HepG2 (cell line): ENCODE measurements at regions not wholly inside any gene's neighbourhood (a gene's known extent, or its start where the extent isn't known, plus 50 kb on each side); places are given as distances from the start of the nearest gene placed in this dataset.

Source experiments
- ATAC-seq: fragments of 200-7000 bp; cut with Tn5 transposase; 3 replicates; pipeline ENCODE4 v1.9.1; 2020; ENCODE audit warnings: mild to moderate bottlenecking, moderate library complexity
- BruUV-seq: library from RNA; stranded (reverse); fragments of 400-500 nt; replicated peaks from 2 replicates; lab custom pipeline; 2021; lab: Mats Ljungman, UMichigan
- CTCF ChIA-PET: fragments of 300-600 bp; formaldehyde crosslinking; extraction: SDS; loops from one replicate; lab custom pipeline; 2021; ENCODE audit warnings: low total read pairs, inconsistent platforms, low intra/inter-chr PET ratio; lab: Yijun Ruan, JAX
- POLR2A ChIA-PET: fragments of 350-600 bp; sonication (Branson Sonifier 250); formaldehyde crosslinking; loops from one replicate; lab custom pipeline; 2020; ENCODE audit warnings: antibody characterized with exemption, inconsistent platforms; lab: Yijun Ruan, JAX
- DNase-seq: peaks from one replicate; pipeline ENCODE4 v3.0.0-alpha.2; 2015; ENCODE audit warnings: low spot score
- FAIRE-seq: peaks from 3 replicates; lab custom pipeline; 2011; peaks lifted over from hg19 to GRCh38; lab: Jason Lieb, UNC
- H2AFZ ChIP-seq: one replicate; pipeline ENCODE4 v1.6.1; 2011; ENCODE audit warnings: low read length, inconsistent platforms
- H3K27ac ChIP-seq: fragments of 300-600 bp; 3 replicates; pipeline ENCODE4 v1.8.0; 2011; ENCODE audit warnings: mixed run types, mild to moderate bottlenecking, mixed read lengths, low read length, inconsistent platforms; ENCODE audit not compliant: insufficient read depth; ENCODE audit errors: extremely low read length
- H3K27me3 ChIP-seq, 2 experiments: fragments of 200-600 bp in 1 of 2; 2 replicates in 1 of 2; 3 replicates in 1 of 2; pipeline versions ENCODE4 v1.6.0 to v1.8.0; 2011; ENCODE audit warnings: low read length in 2 of 2, mild to moderate bottlenecking in 2 of 2, moderate library complexity in 2 of 2, inconsistent platforms in 1 of 2; ENCODE audit not compliant: insufficient read depth in 2 of 2, control insufficient read depth in 1 of 2
- H3K36me3 ChIP-seq, 2 experiments: fragments of 200-600 bp in 1 of 2; replicated peaks in 1 of 2; 2 replicates in 1 of 2; 3 replicates in 1 of 2; pipeline versions ENCODE4 v1.5.1 to v1.8.0; 2011; ENCODE audit warnings: low read length in 2 of 2, inconsistent platforms in 1 of 2; ENCODE audit not compliant: insufficient read depth in 2 of 2, control insufficient read depth in 1 of 2
- H3K4me1 ChIP-seq: 2 replicates; pipeline ENCODE4 v1.5.1; 2012; ENCODE audit warnings: low read length, inconsistent platforms; ENCODE audit not compliant: insufficient read depth
- H3K4me2 ChIP-seq: 2 replicates; pipeline ENCODE4 v1.6.0; 2011; ENCODE audit warnings: low read depth, low read length, inconsistent platforms
- H3K4me3 ChIP-seq, 3 experiments: fragments of 200-600 bp in 1 of 3; sonication (generic), shearing (Covaris generic) in 1 of 3; replicated peaks in 1 of 3; 2 replicates each; pipeline ENCODE4 v1.5.1; 2011 to 2016; ENCODE audit warnings: low read length in 3 of 3, inconsistent platforms in 2 of 3, low read depth in 2 of 3, mild to moderate bottlenecking in 2 of 3, control low read depth in 1 of 3, mixed read lengths in 1 of 3; ENCODE audit not compliant: insufficient read depth in 1 of 3
- H3K79me2 ChIP-seq: one replicate; pipeline ENCODE4 v1.6.1; 2011; ENCODE audit warnings: low read length, inconsistent platforms; ENCODE audit not compliant: insufficient read depth
- H3K9ac ChIP-seq: 2 replicates; pipeline ENCODE4 v1.6.0; 2011; ENCODE audit warnings: mild to moderate bottlenecking, low read depth, low read length, inconsistent platforms; ENCODE audit not compliant: insufficient read depth
- H3K9me3 ChIP-seq: 2 replicates; pipeline ENCODE4 v1.5.1; 2012; ENCODE audit warnings: mild to moderate bottlenecking, low read length
- H4K20me1 ChIP-seq: 2 replicates; pipeline ENCODE4 v1.6.0; 2011; ENCODE audit warnings: inconsistent platforms, mild to moderate bottlenecking, low read length, moderate library complexity; ENCODE audit not compliant: insufficient read depth
- ATF7-NPFF ChIP-seq: sonication (generic); formaldehyde crosslinking; IDR thresholded peaks from 2 replicates; pipeline ENCODE4 v1.8.1; 2023; ENCODE audit warnings: mild to moderate bottlenecking, low read depth, missing genetic modification reagents, moderate library complexity
- DMTF1 ChIP-seq: sonication (generic); formaldehyde crosslinking; IDR thresholded peaks from 2 replicates; pipeline ENCODE4 v1.4.0; 2020; ENCODE audit warnings: mild to moderate bottlenecking, missing genetic modification reagents
- EEA1 ChIP-seq: sonication (generic); formaldehyde crosslinking; IDR thresholded peaks from 2 replicates; pipeline ENCODE4 v1.5.1; 2020; ENCODE audit warnings: mild to moderate bottlenecking, missing genetic modification reagents, borderline replicate concordance
- MAFF ChIP-seq: IDR thresholded peaks from 2 replicates; pipeline ENCODE4 v1.6.1; 2011; ENCODE audit warnings: low read depth, low read length, improper control_type of control experiment
- MAFK ChIP-seq, 2 experiments: IDR thresholded peaks in 1 of 2; conservative IDR thresholded peaks in 1 of 2; 2 replicates each; pipeline ENCODE4 v1.6.1; 2011; ENCODE audit warnings: improper control_type of control experiment in 2 of 2, low read length in 2 of 2
- MNT ChIP-seq: fragments of 450-650 bp; IDR thresholded peaks from 2 replicates; pipeline ENCODE4 v1.6.1; 2016
- NR2F6 ChIP-seq, 2 experiments: IDR thresholded peaks; 2 replicates each; pipeline ENCODE4 v1.6.1; 2016; ENCODE audit warnings: antibody characterized with exemption in 1 of 2, mild to moderate bottlenecking in 1 of 2
- TFE3 ChIP-seq: IDR thresholded peaks from 2 replicates; pipeline ENCODE4 v1.6.1; 2016
- TOPORS ChIP-seq: sonication (generic); formaldehyde crosslinking; IDR thresholded peaks from 2 replicates; pipeline ENCODE4 v1.8.0; 2023; ENCODE audit warnings: mild to moderate bottlenecking, missing genetic modification reagents
- ZNF414 ChIP-seq: sonication (generic); formaldehyde crosslinking; IDR thresholded peaks from 2 replicates; pipeline ENCODE4 v1.5.0; 2020; ENCODE audit warnings: missing genetic modification reagents
- ZNF710 ChIP-seq: sonication (generic); formaldehyde crosslinking; IDR thresholded peaks from 2 replicates; pipeline ENCODE4 v1.5.0; 2020; ENCODE audit warnings: mild to moderate bottlenecking, missing genetic modification reagents, borderline replicate concordance
- WGBS: methylation state at CpG from one replicate; pipeline ENCODE4 v1.1.6; 2017; ENCODE audit warnings: low lambda C conversion rate; 5-methylcytosine and 5-hydroxymethylcytosine counted together
- in situ Hi-C: cut with HindIII; loops from 2 replicates; pipeline ENCODE4 v1.10.0; 2017; ENCODE audit warnings: low pct_unique_long_range_greater_than_20kb; ENCODE audit not compliant: extremely low pct_ligation_motif_present
- intact Hi-C: fragments of 100-400 bp; cut with micrococcal nuclease; formaldehyde crosslinking; loops from one replicate; pipeline ENCODE4 v1.10.0; 2022; ENCODE audit not compliant: unreplicated experiment

- TF ChIP-seq NR2F6 (IDR thresholded peaks at IDR 0.05) (no peak), NR2F6 (CRISPR knock-in tag; IDR thresholded peaks at IDR 0.05) (no peak)
- TF ChIP-seq, all 625 proteins: peak for 0
Measured at GRCh38 chr4:104393655-104394324, 100.9 kb downstream of the CXXC4 start (continued).

- Histone ChIP-seq H3K4me2 (no peak overlapping the region), H3K4me3 (no peak overlapping the region), H3K36me3 (no peaks in the 10 kb centered on the region), H3K27ac (no peak overlapping the region), H2AFZ (no peak overlapping the region), H3K4me1 (no peaks in the 10 kb centered on the region), H3K27me3 (no peaks in the 10 kb centered on the region), H4K20me1 (no peaks in the 10 kb centered on the region), H3K9ac (no peak overlapping the region), H3K79me2 (no peaks in the 10 kb centered on the region), H3K9me3 (no peaks in the 10 kb centered on the region)
- CTCF ChIA-PET = no interaction called here
- no peak for FAIRE-seq
- intact Hi-C loops = loop anchor here (10.0 kb wide), 1 partner anchor 109 kb away; the partner anchor contains the start of gene CXXC4
- ATAC-seq = no peak
- TF ChIP-seq MAFK (conservative IDR thresholded peaks at IDR 0.05 in 1 of 2, IDR thresholded peaks at IDR 0.05 in 1 of 2; ENCODE audit: low read length in 2 of 2) = peak; percentile 47 to 82; a peak in 3 of 4 replicates
- TF ChIP-seq TOPORS (CRISPR knock-in tag) = no peak
- no peak for TF ChIP-seq ZNF710 (CRISPR knock-in tag)
- no peak for TF ChIP-seq MNT
- no peak for TF ChIP-seq TFE3 (CRISPR knock-in tag)
- no peak for TF ChIP-seq ZNF414 (CRISPR knock-in tag)
- TF ChIP-seq MAFF = peak; percentile 69
- no peak for TF ChIP-seq DMTF1
- no peak for TF ChIP-seq EEA1 (CRISPR knock-in tag)
- no peak for TF ChIP-seq ATF7-NPFF (CRISPR knock-in tag)
- in situ Hi-C loops = no loop called here
- WGBS = 0% methylated on average over 1 of the region's 1 CpG
- POLR2A ChIA-PET = no interaction called here
- DNase-seq = no peak
- no TSS peak for BruUV-seq
Measured at GRCh38 chr4:104385713-104386112, 109.0 kb downstream of the CXXC4 start.
